Endothelial cell of umbilical vein (primary cell): ENCODE measurements at regions not wholly inside any gene's neighbourhood (a gene's known extent, or its start where the extent isn't known, plus 50 kb on each side); places are given as distances from the start of the nearest gene placed in this dataset.

Source experiments
- CTCF ChIP-seq, 2 donors: IDR thresholded peaks; 1 replicate in 1 of 2; 2 replicates in 1 of 2; pipeline ENCODE4 v1.5.1; 2011; ENCODE audit warnings: low read length in 2 of 2, mild to moderate bottlenecking in 2 of 2, moderate library complexity in 2 of 2, control low read depth in 1 of 2, inconsistent platforms in 1 of 2, low read depth in 1 of 2; ENCODE audit not compliant: insufficient read depth in 1 of 2; ENCODE audit errors: extremely low read depth in 1 of 2
- GATA2 ChIP-seq: IDR thresholded peaks from 2 replicates; pipeline ENCODE4 v1.7.0; 2011; ENCODE audit warnings: low read depth, mild to moderate bottlenecking, moderate library complexity, mixed read lengths, low read length; ENCODE audit not compliant: insufficient read length, insufficient read depth
- MAX ChIP-seq: IDR thresholded peaks from 2 replicates; pipeline ENCODE4 v1.6.1; 2011; ENCODE audit not compliant: insufficient read depth, insufficient read length
- POLR2A ChIP-seq: IDR thresholded peaks from 2 replicates; pipeline ENCODE4 v1.6.1; 2012; ENCODE audit warnings: low read depth, mild to moderate bottlenecking, control low read depth, low read length
- POLR2AphosphoS5 ChIP-seq: IDR thresholded peaks from 2 replicates; pipeline ENCODE4 v1.6.1; 2012; ENCODE audit warnings: low read depth, mild to moderate bottlenecking, control low read depth, low read length, moderate library complexity; ENCODE audit not compliant: insufficient read depth

- TF ChIP-seq POLR2A, result no peak
- TF ChIP-seq CTCF (IDR thresholded peaks at IDR 0.05; ENCODE audit: extremely low read depth in 1 of 2, insufficient read depth in 1 of 2, low read depth in 1 of 2, low read length in 2 of 2), result no peak
- no peak for TF ChIP-seq MAX
- no peak for TF ChIP-seq POLR2AphosphoS5
- no peak for TF ChIP-seq GATA2
These were observed 56.2 kb upstream of the EPS8L3 start for GRCh38 chr1:109819906-109820305.
